ENCODE measurements at regions not wholly inside any gene's neighbourhood (a gene's known extent, or its start where the extent isn't known, plus 50 kb on each side); places are given as distances from the start of the nearest gene placed in this dataset.
"Not testable (repeated sequence)": the region's sequence is repeated elsewhere in the genome, so short reads cannot be mapped to it uniquely, and the experiment has no call there.

GRCh38 chr1:56268519-56269140 is 310.7 kb downstream of the PLPP3 start:
- DNase-seq (ENCODE audit: low read depth) = no peak

GRCh38 chr1:56267611-56268010 is 311.8 kb downstream of the PLPP3 start:
- no peak for DNase-seq (ENCODE audit: low read depth)

- DNase-seq (ENCODE audit: low read depth) = no peak
These were observed 313.0 kb downstream of the PLPP3 start for GRCh38 chr1:56266359-56266758.

- DNase-seq (ENCODE audit: low read depth) = no peak
These were observed 314.1 kb downstream of the PLPP3 start for GRCh38 chr1:56265216-56265615.

GRCh38 chr1:56263908-56264307 is 315.5 kb downstream of the PLPP3 start:
- no peak for DNase-seq (ENCODE audit: low read depth)

GRCh38 chr1:56258371-56258770 is 321.0 kb downstream of the PLPP3 start:
- no peak for DNase-seq (ENCODE audit: low read depth)

- no peak for DNase-seq (ENCODE audit: low read depth)
These were observed 321.6 kb downstream of the PLPP3 start for GRCh38 chr1:56257726-56258125.

- DNase-seq (ENCODE audit: low read depth) = no peak
These were observed 323.0 kb downstream of the PLPP3 start for GRCh38 chr1:56256153-56257000.

GRCh38 chr1:56255516-56256152 is 323.7 kb downstream of the PLPP3 start:
- DNase-seq (ENCODE audit: low read depth) = no peak

GRCh38 chr1:56254130-56254529 is 325.2 kb downstream of the PLPP3 start:
- no peak for DNase-seq (ENCODE audit: low read depth)

GRCh38 chr1:56250809-56251208 is 328.6 kb downstream of the PLPP3 start:
- DNase-seq (ENCODE audit: low read depth) = no peak

GRCh38 chr1:56249234-56249633 is 330.1 kb downstream of the PLPP3 start:
- DNase-seq (ENCODE audit: low read depth) = no peak

GRCh38 chr1:56248138-56248537 is 331.2 kb downstream of the PLPP3 start:
- DNase-seq (ENCODE audit: low read depth) = no peak

- not testable (repeated sequence) for DNase-seq (ENCODE audit: low read depth)
These were observed 332.6 kb downstream of the PLPP3 start for GRCh38 chr1:56246726-56247125.

- no peak for DNase-seq (ENCODE audit: low read depth)
These were observed 339.0 kb downstream of the PLPP3 start for GRCh38 chr1:56240400-56240799.

- DNase-seq (ENCODE audit: low read depth) = peak; percentile 19
These were observed 341.8 kb downstream of the PLPP3 start for GRCh38 chr1:56237491-56238064.

- DNase-seq (ENCODE audit: low read depth) = no peak
These were observed 342.7 kb downstream of the PLPP3 start for GRCh38 chr1:56236688-56237087.

GRCh38 chr1:56235909-56236510 is 343.4 kb downstream of the PLPP3 start:
- DNase-seq (ENCODE audit: low read depth) = no peak

- DNase-seq (ENCODE audit: low read depth) = no peak
These were observed 350.2 kb downstream of the PLPP3 start for GRCh38 chr1:56229186-56229585.

GRCh38 chr1:56227886-56228285 is 351.5 kb downstream of the PLPP3 start:
- DNase-seq (ENCODE audit: low read depth) = peak; percentile 24

GRCh38 chr1:56227401-56227800 is 352.0 kb downstream of the PLPP3 start:
- DNase-seq (ENCODE audit: low read depth) = no peak

Measured in renal cortical epithelial cell (primary cell).